ENCODE measurements at regions not wholly inside any gene's neighbourhood (a gene's known extent, or its start where the extent isn't known, plus 50 kb on each side); places are given as distances from the start of the nearest gene placed in this dataset.
A peak's percentile ranks its signal among the peaks of the same experiment; 100 is the strongest.

DNA sequence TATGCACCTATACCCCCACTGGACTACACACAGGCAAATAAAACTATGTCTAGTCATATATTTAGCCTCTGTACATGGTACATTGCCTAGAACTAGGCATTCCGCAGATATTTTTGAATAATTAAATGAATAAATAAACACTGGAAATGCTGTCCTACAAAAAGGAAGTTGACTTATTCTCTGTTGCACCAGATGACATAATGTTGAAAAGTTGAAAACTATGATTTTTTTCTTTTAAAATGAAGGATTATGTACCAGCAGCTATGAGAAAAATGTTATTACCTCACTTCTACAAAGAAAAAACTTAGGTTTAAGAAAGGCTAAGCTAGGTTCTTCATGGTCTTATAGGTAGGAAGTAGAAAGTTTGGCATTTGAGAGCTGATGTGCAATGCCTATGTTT, 856.6 kb downstream of the METTL15 start:
- Histone ChIP-seq H3K4me3 (ENCODE audit: low read depth in 2 of 2, low read length in 1 of 2) (no peak overlapping the region), H3K36me3 (replicated peaks in 1 of 2; ENCODE audit: control insufficient read depth in 1 of 2, insufficient read depth in 2 of 2, low read length in 1 of 2) (peaks cover 0 to 4% of the 10 kb centered on the region in 2 experiments), H3F3A (replicated peaks; ENCODE audit: insufficient read depth) (peaks cover 10% of the 10 kb centered on the region), H3K27ac (ENCODE audit: low read depth in 2 of 2, low read length in 1 of 2) (peak overlapping the region in 1 of 2 experiments; percentile 13; a peak in 1 of 4 replicates), H3K9me2 (no peaks in the 10 kb centered on the region), H3K9ac (peak overlapping the region; percentile 6; the same call in 1 of the 2 replicates), H3K27me3 (ENCODE audit: insufficient read depth) (no peaks in the 10 kb centered on the region), H3K9me3 (no peaks in the 10 kb centered on the region), H3K4me2 (peak overlapping the region; percentile 23; the same call in 1 of the 2 replicates), H3K4me1 (ENCODE audit: control insufficient read depth in 1 of 2, insufficient read depth in 2 of 2, low read depth in 1 of 2, low read length in 1 of 2) (peaks cover 0 to 33% of the 10 kb centered on the region in 2 experiments; a peak in 1 of 4 replicates), H3K79me2 (ENCODE audit: insufficient read depth) (no peaks in the 10 kb centered on the region), H2AFZ (ENCODE audit: low read depth) (no peak overlapping the region), H4K20me1 (ENCODE audit: insufficient read depth) (no peaks in the 10 kb centered on the region)
- CTCF ChIA-PET, result no interaction called here
- TF ChIP-seq NRF1 (IDR thresholded peaks at IDR 0.05; ENCODE audit: low read depth, low read length) (no peak), RAD21 (IDR thresholded peaks at IDR 0.05; ENCODE audit: low read length) (no peak), EP300 (IDR thresholded peaks at IDR 0.05; ENCODE audit: borderline replicate concordance in 1 of 2, low read depth in 1 of 2, low read length in 1 of 2) (0 out of 4 replicates have a peak, but pooled peaks of 1 of the 2 experiments have one; percentile 9), TEAD4 (IDR thresholded peaks at IDR 0.05; ENCODE audit: borderline replicate concordance, insufficient read depth) (peak; percentile 6; the same call in 1 of the 2 replicates), ELF1 (IDR thresholded peaks at IDR 0.05) (no peak)
- TF ChIP-seq, protein P1, sequence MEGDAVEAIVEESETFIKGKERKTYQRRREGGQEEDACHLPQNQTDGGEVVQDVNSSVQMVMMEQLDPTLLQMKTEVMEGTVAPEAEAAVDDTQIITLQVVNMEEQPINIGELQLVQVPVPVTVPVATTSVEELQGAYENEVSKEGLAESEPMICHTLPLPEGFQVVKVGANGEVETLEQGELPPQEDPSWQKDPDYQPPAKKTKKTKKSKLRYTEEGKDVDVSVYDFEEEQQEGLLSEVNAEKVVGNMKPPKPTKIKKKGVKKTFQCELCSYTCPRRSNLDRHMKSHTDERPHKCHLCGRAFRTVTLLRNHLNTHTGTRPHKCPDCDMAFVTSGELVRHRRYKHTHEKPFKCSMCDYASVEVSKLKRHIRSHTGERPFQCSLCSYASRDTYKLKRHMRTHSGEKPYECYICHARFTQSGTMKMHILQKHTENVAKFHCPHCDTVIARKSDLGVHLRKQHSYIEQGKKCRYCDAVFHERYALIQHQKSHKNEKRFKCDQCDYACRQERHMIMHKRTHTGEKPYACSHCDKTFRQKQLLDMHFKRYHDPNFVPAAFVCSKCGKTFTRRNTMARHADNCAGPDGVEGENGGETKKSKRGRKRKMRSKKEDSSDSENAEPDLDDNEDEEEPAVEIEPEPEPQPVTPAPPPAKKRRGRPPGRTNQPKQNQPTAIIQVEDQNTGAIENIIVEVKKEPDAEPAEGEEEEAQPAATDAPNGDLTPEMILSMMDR (IDR thresholded peaks at IDR 0.05), result no peak
- TF ChIP-seq, protein P2, sequence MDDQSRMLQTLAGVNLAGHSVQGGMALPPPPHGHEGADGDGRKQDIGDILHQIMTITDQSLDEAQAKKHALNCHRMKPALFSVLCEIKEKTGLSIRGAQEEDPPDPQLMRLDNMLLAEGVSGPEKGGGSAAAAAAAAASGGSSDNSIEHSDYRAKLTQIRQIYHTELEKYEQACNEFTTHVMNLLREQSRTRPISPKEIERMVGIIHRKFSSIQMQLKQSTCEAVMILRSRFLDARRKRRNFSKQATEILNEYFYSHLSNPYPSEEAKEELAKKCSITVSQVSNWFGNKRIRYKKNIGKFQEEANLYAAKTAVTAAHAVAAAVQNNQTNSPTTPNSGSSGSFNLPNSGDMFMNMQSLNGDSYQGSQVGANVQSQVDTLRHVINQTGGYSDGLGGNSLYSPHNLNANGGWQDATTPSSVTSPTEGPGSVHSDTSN (IDR thresholded peaks at IDR 0.05), result no peak
- TF ChIP-seq, protein P3, sequence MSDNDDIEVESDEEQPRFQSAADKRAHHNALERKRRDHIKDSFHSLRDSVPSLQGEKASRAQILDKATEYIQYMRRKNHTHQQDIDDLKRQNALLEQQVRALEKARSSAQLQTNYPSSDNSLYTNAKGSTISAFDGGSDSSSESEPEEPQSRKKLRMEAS (IDR thresholded peaks at IDR 0.05; ENCODE audit: low read depth), result no peak
- TF ChIP-seq, protein P4, sequence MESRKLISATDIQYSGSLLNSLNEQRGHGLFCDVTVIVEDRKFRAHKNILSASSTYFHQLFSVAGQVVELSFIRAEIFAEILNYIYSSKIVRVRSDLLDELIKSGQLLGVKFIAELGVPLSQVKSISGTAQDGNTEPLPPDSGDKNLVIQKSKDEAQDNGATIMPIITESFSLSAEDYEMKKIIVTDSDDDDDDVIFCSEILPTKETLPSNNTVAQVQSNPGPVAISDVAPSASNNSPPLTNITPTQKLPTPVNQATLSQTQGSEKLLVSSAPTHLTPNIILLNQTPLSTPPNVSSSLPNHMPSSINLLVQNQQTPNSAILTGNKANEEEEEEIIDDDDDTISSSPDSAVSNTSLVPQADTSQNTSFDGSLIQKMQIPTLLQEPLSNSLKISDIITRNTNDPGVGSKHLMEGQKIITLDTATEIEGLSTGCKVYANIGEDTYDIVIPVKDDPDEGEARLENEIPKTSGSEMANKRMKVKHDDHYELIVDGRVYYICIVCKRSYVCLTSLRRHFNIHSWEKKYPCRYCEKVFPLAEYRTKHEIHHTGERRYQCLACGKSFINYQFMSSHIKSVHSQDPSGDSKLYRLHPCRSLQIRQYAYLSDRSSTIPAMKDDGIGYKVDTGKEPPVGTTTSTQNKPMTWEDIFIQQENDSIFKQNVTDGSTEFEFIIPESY (IDR thresholded peaks at IDR 0.05; ENCODE audit: borderline replicate concordance, low read depth), result no peak
- TF ChIP-seq, protein P5, sequence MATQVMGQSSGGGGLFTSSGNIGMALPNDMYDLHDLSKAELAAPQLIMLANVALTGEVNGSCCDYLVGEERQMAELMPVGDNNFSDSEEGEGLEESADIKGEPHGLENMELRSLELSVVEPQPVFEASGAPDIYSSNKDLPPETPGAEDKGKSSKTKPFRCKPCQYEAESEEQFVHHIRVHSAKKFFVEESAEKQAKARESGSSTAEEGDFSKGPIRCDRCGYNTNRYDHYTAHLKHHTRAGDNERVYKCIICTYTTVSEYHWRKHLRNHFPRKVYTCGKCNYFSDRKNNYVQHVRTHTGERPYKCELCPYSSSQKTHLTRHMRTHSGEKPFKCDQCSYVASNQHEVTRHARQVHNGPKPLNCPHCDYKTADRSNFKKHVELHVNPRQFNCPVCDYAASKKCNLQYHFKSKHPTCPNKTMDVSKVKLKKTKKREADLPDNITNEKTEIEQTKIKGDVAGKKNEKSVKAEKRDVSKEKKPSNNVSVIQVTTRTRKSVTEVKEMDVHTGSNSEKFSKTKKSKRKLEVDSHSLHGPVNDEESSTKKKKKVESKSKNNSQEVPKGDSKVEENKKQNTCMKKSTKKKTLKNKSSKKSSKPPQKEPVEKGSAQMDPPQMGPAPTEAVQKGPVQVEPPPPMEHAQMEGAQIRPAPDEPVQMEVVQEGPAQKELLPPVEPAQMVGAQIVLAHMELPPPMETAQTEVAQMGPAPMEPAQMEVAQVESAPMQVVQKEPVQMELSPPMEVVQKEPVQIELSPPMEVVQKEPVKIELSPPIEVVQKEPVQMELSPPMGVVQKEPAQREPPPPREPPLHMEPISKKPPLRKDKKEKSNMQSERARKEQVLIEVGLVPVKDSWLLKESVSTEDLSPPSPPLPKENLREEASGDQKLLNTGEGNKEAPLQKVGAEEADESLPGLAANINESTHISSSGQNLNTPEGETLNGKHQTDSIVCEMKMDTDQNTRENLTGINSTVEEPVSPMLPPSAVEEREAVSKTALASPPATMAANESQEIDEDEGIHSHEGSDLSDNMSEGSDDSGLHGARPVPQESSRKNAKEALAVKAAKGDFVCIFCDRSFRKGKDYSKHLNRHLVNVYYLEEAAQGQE (IDR thresholded peaks at IDR 0.05; ENCODE audit: low read depth, low read length), result no peak
- DNase-seq, result no peak
- POLR2A ChIA-PET, result no interaction called here
- WGBS (ENCODE audit: low lambda C conversion rate), result 56% methylated on average over 1 of the region's 1 CpG
